ENCODE measurements at regions not wholly inside any gene's neighbourhood (a gene's known extent, or its start where the extent isn't known, plus 50 kb on each side); places are given as distances from the start of the nearest gene placed in this dataset.

GRCh38 chr12:111014547-111014946, 94.2 kb upstream of the MYL2 start:
- no peak for DNase-seq (ENCODE audit: low read depth)

GRCh38 chr12:111012918-111013317, 92.5 kb upstream of the MYL2 start:
- H3K4me3 ChIP-seq (ENCODE audit: low read depth, low read length) = no peak overlapping the region
- DNase-seq (ENCODE audit: low read depth) = no peak

More at GRCh38 chr12:111014547-111014946, 94.2 kb upstream of the MYL2 start:
- no peak overlapping the region for H3K4me3 ChIP-seq (ENCODE audit: low read depth, low read length)

- no peak for DNase-seq (ENCODE audit: low read depth)
Observed at GRCh38 chr12:111011999-111012600, 91.7 kb upstream of the MYL2 start.

GRCh38 chr12:111010916-111011657, 90.7 kb upstream of the MYL2 start:
- H3K4me3 ChIP-seq (ENCODE audit: low read depth, low read length) = no peak overlapping the region

More at GRCh38 chr12:111011999-111012600, 91.7 kb upstream of the MYL2 start:
- no peak overlapping the region for H3K4me3 ChIP-seq (ENCODE audit: low read depth, low read length)

GRCh38 chr12:111010061-111010460, 89.7 kb upstream of the MYL2 start:
- H3K4me3 ChIP-seq (ENCODE audit: low read depth, low read length) = no peak overlapping the region
- no peak for DNase-seq (ENCODE audit: low read depth)

More at GRCh38 chr12:111010916-111011657, 90.7 kb upstream of the MYL2 start:
- no peak for DNase-seq (ENCODE audit: low read depth)

GRCh38 chr12:111006621-111007020, 86.2 kb upstream of the MYL2 start:
- no peak for DNase-seq (ENCODE audit: low read depth)

GRCh38 chr12:110998971-110999370, 78.6 kb upstream of the MYL2 start:
- DNase-seq (ENCODE audit: low read depth) = no peak
- no peak overlapping the region for H3K4me3 ChIP-seq (ENCODE audit: low read depth, low read length)

More at GRCh38 chr12:111006621-111007020, 86.2 kb upstream of the MYL2 start:
- H3K4me3 ChIP-seq (ENCODE audit: low read depth, low read length) = no peak overlapping the region

GRCh38 chr12:110998165-110998564, 77.8 kb upstream of the MYL2 start:
- no peak overlapping the region for H3K4me3 ChIP-seq (ENCODE audit: low read depth, low read length)
- DNase-seq (ENCODE audit: low read depth) = no peak

GRCh38 chr12:110996415-110996814, 76.0 kb upstream of the MYL2 start:
- no peak for DNase-seq (ENCODE audit: low read depth)
- no peak overlapping the region for H3K4me3 ChIP-seq (ENCODE audit: low read depth, low read length)

- H3K4me3 ChIP-seq (ENCODE audit: low read depth, low read length) = no peak overlapping the region
Observed at GRCh38 chr12:110995615-110996014, 75.2 kb upstream of the MYL2 start.

GRCh38 chr12:110995016-110995415, 74.6 kb upstream of the MYL2 start:
- no peak for DNase-seq (ENCODE audit: low read depth)

More at GRCh38 chr12:110995615-110996014, 75.2 kb upstream of the MYL2 start:
- DNase-seq (ENCODE audit: low read depth) = no peak

GRCh38 chr12:110993434-110993833, 73.1 kb upstream of the MYL2 start:
- no peak for DNase-seq (ENCODE audit: low read depth)
- no peak overlapping the region for H3K4me3 ChIP-seq (ENCODE audit: low read depth, low read length)

More at GRCh38 chr12:110995016-110995415, 74.6 kb upstream of the MYL2 start:
- no peak overlapping the region for H3K4me3 ChIP-seq (ENCODE audit: low read depth, low read length)

- no peak overlapping the region for H3K4me3 ChIP-seq (ENCODE audit: low read depth, low read length)
- no peak for DNase-seq (ENCODE audit: low read depth)
Observed at GRCh38 chr12:110992909-110993308, 72.5 kb upstream of the MYL2 start.

- H3K4me3 ChIP-seq (ENCODE audit: low read depth, low read length) = no peak overlapping the region
- DNase-seq (ENCODE audit: low read depth) = no peak
Observed at GRCh38 chr12:110983811-110984210, 63.4 kb upstream of the MYL2 start.

GRCh38 chr12:110972866-110973265, 52.5 kb upstream of the MYL2 start:
- H3K4me3 ChIP-seq (ENCODE audit: low read depth, low read length) = no peak overlapping the region
- DNase-seq (ENCODE audit: low read depth) = no peak

GRCh38 chr12:110971936-110972335, 51.6 kb upstream of the MYL2 start:
- H3K4me3 ChIP-seq (ENCODE audit: low read depth, low read length) = no peak overlapping the region
- DNase-seq (ENCODE audit: low read depth) = no peak

GRCh38 chr12:110971189-110971920, 51.0 kb upstream of the MYL2 start:
- DNase-seq (ENCODE audit: low read depth) = no peak
- no peak overlapping the region for H3K4me3 ChIP-seq (ENCODE audit: low read depth, low read length)

Measured in skeletal muscle cell (primary cell).